ENCODE measurements at regions not wholly inside any gene's neighbourhood (a gene's known extent, or its start where the extent isn't known, plus 50 kb on each side); places are given as distances from the start of the nearest gene placed in this dataset.

DNA sequence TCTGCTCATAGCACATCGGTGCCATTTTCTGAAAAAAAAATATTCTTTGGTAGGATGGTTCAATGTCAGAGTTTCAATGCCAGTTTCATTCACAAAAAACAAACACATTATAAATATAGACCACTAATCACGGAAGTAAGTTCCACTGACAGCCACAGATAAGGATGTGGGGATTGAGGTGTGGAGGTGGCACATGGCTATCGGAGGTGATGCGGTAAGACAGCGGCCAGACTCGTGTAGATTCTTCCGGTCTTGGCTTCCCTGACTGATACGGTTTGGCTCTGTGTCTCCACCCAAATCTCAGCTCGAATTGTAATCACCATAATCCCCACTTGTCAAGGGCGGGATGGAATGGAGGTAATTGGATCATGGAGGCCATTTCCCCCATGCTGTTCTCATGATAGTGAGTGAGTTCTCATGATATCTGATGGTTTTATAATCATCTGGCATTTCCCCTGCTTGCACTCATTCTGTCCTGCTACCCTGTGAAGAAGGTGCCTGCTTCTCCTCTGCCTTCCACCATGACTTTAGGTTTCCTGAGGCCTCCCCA is 693.4 kb downstream of the VRK1 start:
- H3K27ac ChIP-seq: no peak overlapping the region
- TF ChIP-seq CTCF (IDR thresholded peaks at IDR 0.05): no peak
- TF ChIP-seq ZFX (IDR thresholded peaks at IDR 0.05; ENCODE audit: borderline replicate concordance): no peak

- TF ChIP-seq ZFX (IDR thresholded peaks at IDR 0.05; ENCODE audit: borderline replicate concordance) (no peak), CTCF (IDR thresholded peaks at IDR 0.05) (no peak)
- H3K27ac ChIP-seq: no peak overlapping the region
Observed at GRCh38 chr14:97491697-97492096, 694.5 kb downstream of the VRK1 start.

DNA sequence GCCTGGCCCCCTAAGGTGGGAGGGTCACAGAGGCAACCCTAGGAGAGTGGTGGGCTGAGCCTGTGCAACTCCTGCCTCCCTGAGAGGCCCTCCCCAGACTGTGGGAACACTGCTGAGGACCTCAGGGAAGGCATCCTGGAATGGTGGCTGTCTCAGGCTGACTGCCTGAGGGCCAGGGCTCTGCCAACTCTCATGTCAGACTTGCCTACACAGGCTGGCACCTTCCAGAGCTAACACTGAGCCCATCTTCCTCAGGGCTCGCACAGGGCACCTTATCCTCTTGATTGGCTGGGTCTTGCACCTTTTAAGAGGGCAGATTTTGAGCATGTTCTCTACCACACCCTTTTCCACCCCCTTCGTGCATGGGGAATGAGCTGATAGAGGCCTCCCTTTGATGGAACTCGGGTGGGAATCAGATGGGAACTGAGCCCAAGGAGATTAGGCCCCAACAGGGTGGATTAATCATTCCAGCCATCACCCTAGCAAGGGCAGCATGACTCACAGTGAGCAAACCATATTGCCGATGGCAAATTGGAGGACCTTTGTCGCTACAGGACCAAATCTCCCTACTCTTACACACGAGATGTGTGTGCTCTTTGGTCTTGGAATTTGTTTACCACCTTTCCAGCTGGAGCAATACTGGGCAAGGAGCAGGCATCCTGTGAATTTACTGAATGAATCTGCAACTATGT is 702.8 kb downstream of the VRK1 start:
- TF ChIP-seq CTCF (IDR thresholded peaks at IDR 0.05) (no peak), ZFX (IDR thresholded peaks at IDR 0.05; ENCODE audit: borderline replicate concordance) (no peak)
- no peak overlapping the region for H3K27ac ChIP-seq

DNA sequence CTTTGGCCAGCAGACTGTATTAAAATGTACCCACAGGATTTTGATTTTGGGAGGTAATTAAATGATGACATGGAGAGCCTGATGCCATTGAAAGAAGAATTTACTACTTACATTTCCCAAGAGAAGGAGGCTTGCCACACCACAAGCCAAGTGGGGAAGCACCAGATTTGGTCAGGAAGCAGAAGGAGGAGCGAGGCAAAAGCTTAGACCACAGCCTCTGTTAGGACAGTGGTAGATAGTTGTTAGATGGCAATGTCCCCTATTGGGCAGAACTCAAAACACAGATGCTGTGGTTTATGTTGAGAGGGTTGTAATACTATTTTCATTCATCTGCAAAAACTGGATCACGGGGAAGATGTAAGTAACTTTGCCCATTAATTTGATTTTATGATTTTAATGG is 709.4 kb downstream of the VRK1 start:
- no peak overlapping the region for H3K27ac ChIP-seq
- TF ChIP-seq CTCF (IDR thresholded peaks at IDR 0.05): no peak
- TF ChIP-seq ZFX (IDR thresholded peaks at IDR 0.05; ENCODE audit: borderline replicate concordance): no peak

- no peak overlapping the region for H3K27ac ChIP-seq
- TF ChIP-seq ZFX (IDR thresholded peaks at IDR 0.05; ENCODE audit: borderline replicate concordance) (no peak), CTCF (IDR thresholded peaks at IDR 0.05) (no peak)
Observed at GRCh38 chr14:97513891-97514290, 716.7 kb downstream of the VRK1 start.

DNA sequence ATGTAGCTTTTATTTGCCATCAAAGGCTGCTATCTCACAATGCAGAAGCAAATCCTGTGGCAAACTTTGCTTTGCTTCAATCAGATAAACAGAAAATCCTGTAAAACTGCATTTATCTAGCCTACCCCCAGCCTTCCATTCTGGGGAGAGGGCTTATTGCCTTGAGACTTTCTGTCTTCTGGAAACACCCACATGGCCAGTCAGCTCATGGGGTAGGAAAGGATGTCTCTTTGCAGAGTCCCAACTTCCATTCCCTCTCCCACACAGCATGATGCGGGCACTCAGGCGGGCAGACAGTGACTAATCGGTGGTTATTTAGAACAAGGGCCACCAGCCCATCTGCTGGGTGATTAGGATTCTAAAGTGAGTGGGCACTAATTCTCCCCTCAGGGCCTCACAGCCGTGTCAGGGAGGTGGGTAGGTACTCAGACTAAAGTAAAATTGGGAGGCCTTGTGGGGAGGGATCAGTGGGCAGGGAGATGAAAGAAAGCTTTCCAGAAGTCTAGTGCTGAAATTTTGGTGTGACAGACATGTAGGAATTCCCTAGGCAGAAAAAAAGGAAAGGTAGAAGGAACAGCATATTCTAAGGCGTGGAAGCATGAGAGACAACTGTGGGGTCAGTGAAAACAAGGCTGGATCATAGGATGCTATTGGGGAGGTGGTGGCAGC is 720.5 kb downstream of the VRK1 start:
- TF ChIP-seq CTCF (IDR thresholded peaks at IDR 0.05) (no peak), ZFX (IDR thresholded peaks at IDR 0.05; ENCODE audit: borderline replicate concordance) (no peak)
- no peak overlapping the region for H3K27ac ChIP-seq

- TF ChIP-seq CTCF (IDR thresholded peaks at IDR 0.05): no peak
- no peak overlapping the region for H3K27ac ChIP-seq
Observed at GRCh38 chr14:97523936-97524335, 726.8 kb downstream of the VRK1 start.
